ENCODE measurements at regions not wholly inside any gene's neighbourhood (a gene's known extent, or its start where the extent isn't known, plus 50 kb on each side); places are given as distances from the start of the nearest gene placed in this dataset.
"Not testable (repeated sequence)": the region's sequence is repeated elsewhere in the genome, so short reads cannot be mapped to it uniquely, and the experiment has no call there.

DNA sequence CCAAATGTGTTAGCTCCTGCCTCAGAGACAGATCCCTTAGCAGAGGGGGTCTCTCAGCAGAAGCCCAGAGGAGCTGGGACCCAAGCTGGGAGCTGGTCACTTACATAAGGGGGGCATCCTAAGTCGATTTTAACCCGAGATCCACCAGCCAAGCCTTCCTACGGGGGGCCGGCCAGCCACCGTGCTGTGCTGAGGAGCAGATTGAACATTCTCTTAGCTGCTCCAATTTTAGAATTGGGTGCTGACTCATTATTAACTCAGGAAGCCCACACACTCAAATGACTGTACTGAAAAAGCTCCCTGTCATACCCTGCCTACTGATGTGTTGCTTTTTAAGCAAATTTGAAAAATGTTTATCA is 373.0 kb downstream of the BCL2L11 start:
- Histone ChIP-seq H3K4me1 (replicated peaks) (peaks cover 16% of the 10 kb centered on the region), H3K27ac (peak overlapping the region; percentile 88), H3K4me3 (peak overlapping the region; percentile 40)
- DNase-seq (ENCODE audit: low read depth in 1 of 2, low spot score in 2 of 2): peak in 1 of 2 experiments; percentile 61
- H3K27me3 ChIP-seq (replicated peaks); H3K36me3 ChIP-seq; H3K9me3 ChIP-seq (replicated peaks): not testable (repeated sequence)

DNA sequence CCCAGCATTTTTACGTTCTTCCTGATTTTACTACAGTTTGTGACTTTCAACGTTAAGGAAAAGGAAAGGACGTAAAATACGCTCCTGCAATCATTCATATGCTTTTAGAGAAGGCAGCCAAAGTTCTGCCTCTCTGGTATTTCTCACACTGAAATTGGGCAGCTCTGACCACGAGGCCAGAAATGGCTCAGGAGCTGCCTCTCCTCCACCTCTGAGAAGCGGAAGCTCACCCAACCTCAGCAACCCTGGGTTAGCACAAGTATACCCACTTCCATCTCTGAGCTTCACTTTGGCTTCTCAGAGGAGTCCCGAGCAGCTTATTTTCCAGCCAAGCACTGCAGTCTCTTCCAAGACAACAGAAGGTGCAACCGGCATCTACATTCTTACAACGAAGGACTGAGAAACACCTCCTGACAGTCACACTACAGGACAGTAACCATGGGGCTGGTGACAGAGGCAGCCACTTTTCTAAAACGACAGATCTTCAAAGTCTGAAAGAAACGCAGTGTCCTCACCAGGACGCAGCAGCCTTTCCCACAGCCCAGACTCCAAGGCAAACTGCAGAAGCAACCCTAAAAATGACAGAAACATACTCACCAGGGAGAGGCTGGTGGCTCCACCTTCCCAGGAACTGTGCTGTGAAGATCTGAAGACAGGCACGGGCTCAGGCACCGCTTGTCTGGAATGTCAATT is 373.7 kb downstream of the BCL2L11 start:
- peaks cover 16% of the 10 kb centered on the region for H3K4me1 ChIP-seq (replicated peaks)
- DNase-seq (ENCODE audit: low read depth in 1 of 2, low spot score in 2 of 2); H3K4me3 ChIP-seq; H3K36me3 ChIP-seq; H3K27ac ChIP-seq; H3K27me3 ChIP-seq (replicated peaks); H3K9me3 ChIP-seq (replicated peaks): not testable (repeated sequence)

DNA sequence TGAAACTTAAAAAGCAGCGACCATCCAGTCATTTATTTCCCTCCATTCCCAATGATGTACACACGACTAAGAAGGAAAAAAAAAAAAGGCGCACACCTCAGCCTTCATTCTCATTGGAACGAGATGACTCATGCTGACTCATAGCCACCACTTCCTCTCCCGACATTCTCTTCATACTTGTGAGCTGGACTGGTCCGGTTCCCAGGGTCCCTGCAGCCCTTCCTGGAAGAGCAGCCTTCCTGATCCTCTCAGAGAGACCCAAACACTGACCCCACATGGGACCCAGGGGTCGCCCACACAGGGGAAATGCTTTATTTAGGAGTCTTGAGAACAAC is 374.2 kb downstream of the BCL2L11 start:
- H3K36me3 ChIP-seq; H3K27me3 ChIP-seq (replicated peaks); DNase-seq (ENCODE audit: low read depth in 1 of 2, low spot score in 2 of 2); H3K4me3 ChIP-seq; H3K27ac ChIP-seq; H3K9me3 ChIP-seq (replicated peaks): not testable (repeated sequence)
- peaks cover 16% of the 10 kb centered on the region for H3K4me1 ChIP-seq (replicated peaks)

DNA sequence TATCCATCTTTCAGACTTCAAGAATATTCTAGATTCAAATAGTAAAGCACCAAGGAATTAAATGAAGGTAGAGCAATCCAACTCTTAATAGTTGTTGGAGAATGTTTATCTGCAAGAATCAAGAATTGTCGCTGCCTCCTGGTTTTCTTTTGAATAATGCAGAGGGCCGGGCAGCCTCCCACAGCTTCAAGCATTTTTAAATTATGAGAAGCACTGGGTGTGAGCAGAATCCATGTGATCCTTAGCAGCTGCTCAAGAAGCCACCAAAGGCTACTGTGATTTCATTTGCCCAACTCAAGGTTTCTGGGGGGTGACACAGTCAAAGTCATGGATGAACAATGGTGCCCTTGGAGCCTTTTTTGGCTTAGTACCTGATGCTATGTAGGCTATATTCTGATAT is 374.9 kb downstream of the BCL2L11 start:
- H3K4me3 ChIP-seq; H3K9me3 ChIP-seq (replicated peaks); H3K36me3 ChIP-seq; H3K27me3 ChIP-seq (replicated peaks): not testable (repeated sequence)
- peaks cover 16% of the 10 kb centered on the region for H3K4me1 ChIP-seq (replicated peaks)
- peak; percentile 66 to 72 for DNase-seq (ENCODE audit: low read depth in 1 of 2, low spot score in 2 of 2)
- peak overlapping the region; percentile 92 for H3K27ac ChIP-seq

DNA sequence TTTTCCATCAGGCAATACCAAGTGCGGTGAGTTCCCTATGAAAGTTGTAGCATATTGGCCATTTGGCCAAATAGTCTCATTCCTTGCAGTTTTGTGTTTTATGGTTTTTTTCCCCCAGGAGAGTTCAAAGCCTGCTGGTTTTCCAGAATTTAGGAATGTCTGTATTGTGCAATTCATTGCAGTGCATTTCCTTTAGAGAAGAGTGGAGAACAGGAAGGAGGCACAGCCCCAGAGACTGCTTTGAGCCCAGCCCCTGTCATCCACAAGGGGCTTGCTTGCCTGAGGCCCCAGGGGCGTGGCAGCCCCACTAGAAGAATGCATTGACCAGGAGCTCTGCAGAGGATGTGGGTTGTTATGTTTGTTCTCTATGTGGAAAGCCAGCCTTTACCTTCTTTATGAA is 375.5 kb downstream of the BCL2L11 start:
- peak; percentile 76 to 83 for DNase-seq (ENCODE audit: low read depth in 1 of 2, low spot score in 2 of 2)
- Histone ChIP-seq H3K4me1 (replicated peaks) (peaks cover 16% of the 10 kb centered on the region), H3K27ac (peak overlapping the region; percentile 92)
- H3K9me3 ChIP-seq (replicated peaks); H3K36me3 ChIP-seq; H3K4me3 ChIP-seq; H3K27me3 ChIP-seq (replicated peaks): not testable (repeated sequence)

DNA sequence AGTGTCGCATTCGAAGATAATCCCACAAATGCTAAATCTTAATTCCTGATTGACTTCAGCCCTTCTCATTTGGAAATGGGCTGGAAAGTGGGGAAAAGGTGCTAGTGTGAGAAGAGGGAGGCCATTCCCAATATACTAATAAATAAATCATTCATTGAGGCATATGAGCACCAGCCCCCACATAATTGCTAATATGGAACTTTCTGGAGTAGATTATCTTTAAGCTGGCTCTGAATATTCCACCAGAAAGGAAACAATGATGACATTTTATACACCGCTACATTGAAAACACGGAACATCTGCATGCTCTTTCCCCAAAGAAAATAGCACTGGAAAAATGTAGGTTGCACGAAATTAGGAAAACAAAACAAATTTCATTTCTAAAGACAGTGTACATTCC is 376.1 kb downstream of the BCL2L11 start:
- H3K27me3 ChIP-seq (replicated peaks); H3K9me3 ChIP-seq (replicated peaks); H3K36me3 ChIP-seq; H3K4me3 ChIP-seq; DNase-seq (ENCODE audit: low read depth in 1 of 2, low spot score in 2 of 2): not testable (repeated sequence)
- Histone ChIP-seq H3K27ac (peak overlapping the region; percentile 74), H3K4me1 (replicated peaks) (peaks cover 13% of the 10 kb centered on the region)

DNA sequence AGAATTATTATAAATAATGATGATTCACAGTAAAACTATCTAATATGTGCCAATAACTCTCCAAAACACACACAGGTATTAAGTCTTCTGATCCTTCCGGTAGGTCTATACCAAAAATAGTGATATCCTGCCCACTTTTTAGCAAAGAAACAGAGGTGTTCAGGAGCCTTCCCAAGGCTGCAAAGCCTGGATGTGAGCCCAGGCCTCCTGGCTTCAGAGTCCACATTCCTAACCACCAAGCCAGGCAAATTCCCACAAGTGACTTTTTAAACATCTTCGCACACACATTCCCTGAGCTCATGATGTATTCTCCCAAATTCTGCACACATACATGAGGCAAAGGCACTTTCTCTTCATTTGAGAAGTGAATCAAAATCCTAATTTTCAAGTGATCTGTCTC is 376.6 kb downstream of the BCL2L11 start:
- peak in 1 of 2 experiments; percentile 35 for DNase-seq (ENCODE audit: low read depth in 1 of 2, low spot score in 2 of 2)
- H3K9me3 ChIP-seq (replicated peaks); H3K4me3 ChIP-seq; H3K36me3 ChIP-seq; H3K27me3 ChIP-seq (replicated peaks); H3K27ac ChIP-seq: not testable (repeated sequence)
- peaks cover 12% of the 10 kb centered on the region for H3K4me1 ChIP-seq (replicated peaks)

DNA sequence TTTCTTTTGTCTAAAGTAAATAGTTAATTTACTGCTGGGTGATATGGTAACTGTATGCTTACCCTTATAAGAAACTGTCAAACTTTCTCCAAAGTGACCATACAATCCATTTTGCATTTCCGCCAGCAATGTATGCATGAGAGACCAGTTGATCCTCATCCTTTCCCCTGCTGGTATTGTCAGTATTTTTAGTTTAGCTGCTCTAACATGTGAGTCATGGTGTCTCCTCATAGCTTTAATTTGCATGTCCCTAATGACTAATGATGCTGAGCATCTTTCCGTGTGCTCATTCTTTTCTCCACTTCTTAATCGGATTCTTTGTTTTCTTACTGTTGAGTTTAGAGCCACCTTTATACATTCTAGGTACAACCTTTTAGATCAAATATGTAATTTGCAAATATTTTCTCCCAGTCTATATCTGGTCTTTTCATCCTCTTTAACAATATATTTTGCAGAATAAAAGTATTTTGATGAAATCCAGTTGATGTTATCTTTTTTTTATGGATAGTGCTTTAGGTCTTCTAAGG is 379.9 kb downstream of the BCL2L11 start:
- peaks cover 12% of the 10 kb centered on the region for H3K4me1 ChIP-seq (replicated peaks)
- H3K4me3 ChIP-seq; H3K27me3 ChIP-seq (replicated peaks); H3K9me3 ChIP-seq (replicated peaks); H3K27ac ChIP-seq; DNase-seq (ENCODE audit: low read depth in 1 of 2, low spot score in 2 of 2); H3K36me3 ChIP-seq: not testable (repeated sequence)

DNA sequence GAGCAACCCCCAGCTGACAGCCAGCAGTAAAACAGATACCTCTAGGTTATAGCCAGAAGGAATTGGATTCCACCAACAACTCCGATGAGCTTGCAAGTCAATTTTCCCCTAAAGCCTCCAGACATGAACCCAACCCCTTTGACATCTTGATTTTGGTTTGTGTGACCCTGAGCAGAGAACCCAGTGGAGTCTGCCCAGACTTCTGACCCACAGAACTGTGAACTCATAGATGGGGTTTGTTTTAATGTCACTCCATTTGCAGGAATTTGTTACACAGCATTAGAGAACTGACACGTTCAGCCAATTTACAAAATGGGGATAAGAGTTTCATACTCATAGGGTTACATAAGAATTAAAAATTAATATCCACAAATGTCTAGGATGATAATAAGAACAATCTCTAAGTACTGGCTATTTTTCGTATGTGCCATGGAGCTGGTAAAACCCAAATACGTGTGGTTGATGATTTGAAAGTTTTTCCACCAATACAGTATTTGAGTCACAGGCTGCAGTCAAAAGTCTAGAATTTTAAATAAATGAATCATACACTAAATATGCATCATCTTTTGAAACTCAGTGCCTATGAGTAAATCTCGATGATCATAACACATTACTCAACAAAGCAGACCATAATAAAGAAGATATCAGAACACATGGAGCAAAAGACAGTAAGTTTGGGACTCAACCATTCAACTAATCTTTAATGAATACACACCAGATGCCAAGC is 380.0 kb downstream of the ANAPC1 start:
- not testable (repeated sequence) for H3K4me3 ChIP-seq; H3K36me3 ChIP-seq; H3K27ac ChIP-seq; DNase-seq (ENCODE audit: low read depth in 1 of 2, low spot score in 2 of 2); H3K4me1 ChIP-seq (replicated peaks); H3K9me3 ChIP-seq (replicated peaks); H3K27me3 ChIP-seq (replicated peaks)

DNA sequence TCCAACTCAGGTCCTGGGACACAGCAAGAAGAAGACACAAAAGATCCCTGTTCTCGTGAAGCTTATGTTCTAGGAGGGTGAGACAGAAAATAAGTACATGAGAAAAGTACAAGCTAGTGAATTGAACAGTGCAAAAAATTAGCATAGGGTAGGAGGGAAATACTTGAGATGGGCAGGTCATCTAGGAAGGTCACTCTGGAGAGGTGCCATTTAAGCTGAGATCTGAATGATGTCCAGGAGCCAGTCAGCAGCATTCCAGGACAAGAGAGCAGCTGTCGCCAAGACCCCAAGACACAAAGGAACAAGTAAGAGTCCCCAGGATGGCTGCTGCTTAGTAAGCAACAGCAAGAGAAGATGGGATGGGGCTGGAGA is 379.4 kb downstream of the ANAPC1 start:
- H3K36me3 ChIP-seq; H3K9me3 ChIP-seq (replicated peaks); H3K4me1 ChIP-seq (replicated peaks); H3K4me3 ChIP-seq; H3K27me3 ChIP-seq (replicated peaks); H3K27ac ChIP-seq: not testable (repeated sequence)
- peak in 1 of 2 experiments; percentile 23 for DNase-seq (ENCODE audit: low read depth in 1 of 2, low spot score in 2 of 2)

DNA sequence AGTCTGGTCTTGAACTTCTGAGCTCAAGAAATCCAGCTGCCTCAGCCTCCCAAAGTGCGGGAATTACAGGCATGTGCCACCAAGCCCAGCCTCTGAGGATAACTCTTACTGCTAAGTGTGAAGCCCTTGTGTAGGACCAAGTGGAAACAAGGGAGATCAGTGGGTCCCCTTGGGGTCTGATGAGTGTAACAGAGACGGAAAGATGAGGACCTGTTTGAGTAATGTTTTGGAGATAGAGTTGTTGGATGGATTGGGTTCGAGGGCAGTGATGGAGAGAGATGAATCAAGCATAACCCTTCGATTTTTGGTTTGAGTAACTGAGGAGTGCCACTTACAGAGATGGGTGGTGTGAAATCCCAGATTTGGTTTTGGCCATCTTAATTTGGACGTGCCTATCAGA is 378.7 kb downstream of the ANAPC1 start:
- not testable (repeated sequence) for H3K27me3 ChIP-seq (replicated peaks); H3K4me3 ChIP-seq; H3K4me1 ChIP-seq (replicated peaks); H3K9me3 ChIP-seq (replicated peaks); DNase-seq (ENCODE audit: low read depth in 1 of 2, low spot score in 2 of 2); H3K27ac ChIP-seq; H3K36me3 ChIP-seq

DNA sequence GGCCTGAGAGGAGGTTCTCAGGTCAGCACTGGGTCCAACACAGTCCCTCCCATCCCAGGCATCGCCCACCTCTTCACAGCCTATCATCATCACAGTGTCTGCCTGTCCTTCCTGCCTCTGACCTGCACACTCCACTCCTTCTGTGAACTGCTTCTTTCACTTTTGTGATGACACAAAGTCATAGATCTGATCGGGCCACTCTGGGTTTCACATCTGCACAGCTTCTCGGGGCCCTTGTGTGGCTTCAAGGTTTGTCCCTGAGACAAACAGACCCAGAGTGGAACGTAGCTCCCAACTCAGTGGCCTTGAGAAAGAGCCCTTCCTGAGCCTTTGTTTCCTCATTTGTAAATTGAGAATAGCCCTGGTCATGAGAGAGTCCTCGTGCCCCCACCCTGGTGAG is 377.1 kb downstream of the ANAPC1 start:
- not testable (repeated sequence) for H3K9me3 ChIP-seq (replicated peaks); H3K27ac ChIP-seq; H3K36me3 ChIP-seq; DNase-seq (ENCODE audit: low read depth in 1 of 2, low spot score in 2 of 2); H3K27me3 ChIP-seq (replicated peaks); H3K4me1 ChIP-seq (replicated peaks); H3K4me3 ChIP-seq

DNA sequence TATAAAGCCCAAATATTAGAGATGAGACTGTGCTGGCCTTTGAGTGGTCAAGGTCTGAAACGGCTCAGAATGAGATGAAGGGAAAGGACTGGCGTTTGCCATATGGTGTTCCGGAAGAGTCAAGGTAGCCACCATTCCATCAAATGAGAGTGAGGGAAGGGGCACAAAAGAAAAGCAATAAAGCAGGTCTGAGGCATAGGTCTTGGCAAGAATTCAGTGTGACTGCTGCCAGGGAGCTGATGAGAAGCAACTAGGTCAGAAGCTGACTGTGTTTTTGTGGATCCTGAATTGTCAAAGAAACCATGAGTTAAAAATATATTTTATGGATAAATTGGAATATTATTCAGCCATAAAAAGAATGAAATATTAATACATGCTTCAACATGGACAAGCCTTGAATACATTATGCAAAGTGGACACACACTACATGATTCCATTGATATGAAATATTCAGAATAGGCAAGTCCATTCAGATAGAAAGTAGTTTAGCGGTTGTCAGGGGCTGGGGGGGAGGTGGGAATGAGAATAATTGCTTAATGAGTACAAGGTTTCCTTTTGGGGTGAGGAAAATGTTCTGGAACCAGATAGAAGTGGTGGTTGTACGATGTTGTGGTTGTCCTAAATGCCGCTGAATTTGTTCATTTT is 374.6 kb downstream of the ANAPC1 start:
- H3K4me3 ChIP-seq; H3K27ac ChIP-seq; H3K4me1 ChIP-seq (replicated peaks); H3K27me3 ChIP-seq (replicated peaks); H3K36me3 ChIP-seq; H3K9me3 ChIP-seq (replicated peaks); DNase-seq (ENCODE audit: low read depth in 1 of 2, low spot score in 2 of 2): not testable (repeated sequence)

DNA sequence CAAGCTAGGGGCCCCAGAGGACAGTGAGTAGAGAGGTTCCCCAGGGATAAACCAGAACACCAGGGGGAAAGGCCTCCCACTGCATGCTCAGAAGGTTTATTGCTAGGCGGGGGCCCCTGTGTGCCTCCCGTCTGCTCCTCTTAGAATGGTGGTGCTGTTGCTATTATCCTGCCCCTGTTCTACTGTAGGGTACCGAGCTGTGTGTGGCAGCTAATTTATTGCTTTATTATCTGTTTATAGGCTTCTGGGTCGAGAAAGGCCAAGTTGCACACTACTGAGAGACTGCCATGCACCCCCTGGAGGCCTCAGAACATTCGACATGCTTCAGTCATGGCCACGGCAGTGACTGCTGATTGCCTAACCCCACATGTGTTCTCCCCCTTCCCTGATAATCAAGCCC is 373.6 kb downstream of the ANAPC1 start:
- DNase-seq (ENCODE audit: low read depth in 1 of 2, low spot score in 2 of 2); H3K36me3 ChIP-seq; H3K4me1 ChIP-seq (replicated peaks); H3K27ac ChIP-seq; H3K9me3 ChIP-seq (replicated peaks); H3K27me3 ChIP-seq (replicated peaks); H3K4me3 ChIP-seq: not testable (repeated sequence)

Data from SJSA1 (cell line).